Activated naive CD4-positive, alpha-beta T cell treated with anti-CD3 and anti-CD28 coated beads, Interleukin-2, amount 50 U/mL, for 72 hours (primary cell): ENCODE measurements at regions not wholly inside any gene's neighbourhood (a gene's known extent, or its start where the extent isn't known, plus 50 kb on each side); places are given as distances from the start of the nearest gene placed in this dataset.

Source experiments
- ATAC-seq, 2 donors: fragments of 150-1000 bp; cut with Tn5 transposase; 2 replicates each; pipeline ENCODE4 v1.10.0; 2021; ENCODE audit warnings: mild to moderate bottlenecking in 2 of 2, moderate library complexity in 2 of 2
- DNase-seq, 2 donors: peaks; one replicate each; pipeline ENCODE4 v3.0.0; 2021 to 2022; ENCODE audit warnings: low spot score in 2 of 2
- H3K27ac Mint-ChIP-seq, 2 donors: one replicate each; pipeline ENCODE4 v1.8.0; 2022; ENCODE audit warnings: mild to moderate bottlenecking in 2 of 2, mixed read lengths in 2 of 2
- H3K36me3 Mint-ChIP-seq, 2 donors: one replicate each; pipeline ENCODE4 v1.8.0; 2022; ENCODE audit warnings: mixed read lengths in 2 of 2
- H3K9me3 Mint-ChIP-seq, 2 donors: one replicate each; pipeline ENCODE4 v1.8.0; 2022; ENCODE audit warnings: mixed read lengths in 2 of 2

- Mint-ChIP-seq H3K36me3 (no peaks in the 10 kb centered on the region), H3K27ac (no peak overlapping the region), H3K9me3 (peaks cover 0 to 4% of the 10 kb centered on the region in 2 donors)
- ATAC-seq (no peak), DNase-seq (no peak)
These were observed 135.9 kb downstream of the VAPA start for GRCh38 chr18:10049747-10050146.

GRCh38 chr18:10050956-10051355 lies 137.1 kb downstream of the VAPA start:
- no peak for ATAC-seq
- no peak overlapping the region for H3K27ac Mint-ChIP-seq
- no peaks in the 10 kb centered on the region for H3K36me3 Mint-ChIP-seq
- no peaks in the 10 kb centered on the region for H3K9me3 Mint-ChIP-seq
- DNase-seq, result no peak

GRCh38 chr18:10051877-10052631 lies 138.2 kb downstream of the VAPA start:
- H3K36me3 Mint-ChIP-seq, result no peaks in the 10 kb centered on the region
- DNase-seq, result no peak
- no peak overlapping the region for H3K27ac Mint-ChIP-seq
- no peak for ATAC-seq
- no peaks in the 10 kb centered on the region for H3K9me3 Mint-ChIP-seq

GRCh38 chr18:10052871-10053270 lies 139.1 kb downstream of the VAPA start:
- H3K36me3 Mint-ChIP-seq, result no peaks in the 10 kb centered on the region
- ATAC-seq (no peak), DNase-seq (no peak)

DNA sequence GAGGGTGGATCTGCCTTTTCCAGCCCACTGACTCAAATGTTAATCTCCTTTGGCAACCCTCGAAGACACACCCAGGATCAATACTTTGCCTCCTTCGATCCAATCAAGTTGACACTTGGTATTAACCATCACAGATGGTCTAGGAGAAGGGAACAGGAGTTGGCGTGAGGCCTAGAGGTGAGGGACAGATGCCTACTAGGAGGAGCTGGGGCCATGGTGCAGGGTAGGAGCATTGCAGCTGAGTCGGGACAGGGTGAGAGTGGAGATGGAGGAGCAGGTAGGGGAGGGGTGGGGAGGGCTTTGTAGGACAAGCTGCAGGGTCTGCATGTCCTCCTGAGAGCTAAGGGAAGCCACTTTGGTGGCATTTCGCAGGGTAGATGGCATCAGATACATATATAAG lies 140.0 kb downstream of the VAPA start:
- ATAC-seq (no peak), DNase-seq (no peak)
- Mint-ChIP-seq H3K27ac (no peak overlapping the region), H3K36me3 (no peaks in the 10 kb centered on the region), H3K9me3 (no peaks in the 10 kb centered on the region)

More at GRCh38 chr18:10052871-10053270, 139.1 kb downstream of the VAPA start:
- Mint-ChIP-seq H3K9me3 (no peaks in the 10 kb centered on the region), H3K27ac (no peak overlapping the region)

GRCh38 chr18:10054366-10054765 lies 140.6 kb downstream of the VAPA start:
- DNase-seq (no peak), ATAC-seq (no peak)
- Mint-ChIP-seq H3K27ac (no peak overlapping the region), H3K36me3 (no peaks in the 10 kb centered on the region), H3K9me3 (no peaks in the 10 kb centered on the region)

- DNase-seq (no peak), ATAC-seq (no peak)
- H3K27ac Mint-ChIP-seq, result no peak overlapping the region
- no peaks in the 10 kb centered on the region for H3K9me3 Mint-ChIP-seq
- H3K36me3 Mint-ChIP-seq, result no peaks in the 10 kb centered on the region
These were observed 141.4 kb downstream of the VAPA start for GRCh38 chr18:10055125-10055750.

DNA sequence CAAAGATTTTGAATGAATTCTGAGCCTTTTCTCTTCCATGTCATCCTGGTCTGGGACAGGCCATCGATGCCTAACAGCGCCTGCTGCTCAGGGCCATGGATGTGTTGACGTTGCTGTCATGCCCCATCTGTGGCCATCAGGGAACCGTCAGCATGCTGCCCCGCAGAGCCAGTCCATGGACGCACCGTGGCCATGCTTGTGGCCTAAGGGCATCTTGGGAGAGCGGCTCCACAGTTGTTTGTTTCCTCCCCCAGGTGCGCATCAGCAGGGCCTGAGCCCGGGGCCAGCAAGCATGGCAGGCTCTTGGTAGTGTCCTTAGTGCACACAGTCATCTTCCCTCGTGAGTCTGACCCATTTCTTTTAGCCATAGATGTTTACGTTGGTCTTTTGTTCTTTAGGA lies 142.7 kb downstream of the VAPA start:
- H3K36me3 Mint-ChIP-seq, result no peaks in the 10 kb centered on the region
- peak overlapping the region in 1 of 2 donors; percentile 6 for H3K27ac Mint-ChIP-seq
- ATAC-seq (no peak), DNase-seq (no peak)
- H3K9me3 Mint-ChIP-seq, result no peaks in the 10 kb centered on the region

DNA sequence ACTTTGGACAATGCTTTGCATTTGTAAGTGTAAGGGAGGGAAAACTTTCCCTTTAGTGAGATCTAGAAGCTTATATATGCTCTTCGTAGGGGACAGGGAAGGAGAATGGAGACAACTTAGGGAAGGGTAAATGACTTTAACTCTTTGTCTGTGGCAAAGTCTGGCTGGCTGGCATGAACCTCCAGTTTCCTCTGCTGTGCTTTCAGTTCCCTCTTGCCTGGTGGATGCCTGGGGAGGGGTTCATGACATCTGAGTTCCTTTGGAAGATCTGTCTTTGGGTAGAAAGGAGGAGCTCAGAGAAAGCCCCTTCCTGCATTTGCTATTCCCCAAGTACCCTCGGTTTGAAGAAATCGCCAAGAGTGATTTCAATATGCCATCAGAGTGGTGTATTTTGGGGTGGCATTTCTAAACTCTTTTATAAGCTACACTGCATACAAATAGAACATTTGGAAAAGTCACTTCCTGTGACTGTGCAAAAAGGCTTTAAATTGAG lies 143.6 kb downstream of the VAPA start:
- DNase-seq (no peak), ATAC-seq (no peak)
- H3K36me3 Mint-ChIP-seq, result no peaks in the 10 kb centered on the region
- no peaks in the 10 kb centered on the region for H3K9me3 Mint-ChIP-seq
- H3K27ac Mint-ChIP-seq, result no peak overlapping the region

DNA sequence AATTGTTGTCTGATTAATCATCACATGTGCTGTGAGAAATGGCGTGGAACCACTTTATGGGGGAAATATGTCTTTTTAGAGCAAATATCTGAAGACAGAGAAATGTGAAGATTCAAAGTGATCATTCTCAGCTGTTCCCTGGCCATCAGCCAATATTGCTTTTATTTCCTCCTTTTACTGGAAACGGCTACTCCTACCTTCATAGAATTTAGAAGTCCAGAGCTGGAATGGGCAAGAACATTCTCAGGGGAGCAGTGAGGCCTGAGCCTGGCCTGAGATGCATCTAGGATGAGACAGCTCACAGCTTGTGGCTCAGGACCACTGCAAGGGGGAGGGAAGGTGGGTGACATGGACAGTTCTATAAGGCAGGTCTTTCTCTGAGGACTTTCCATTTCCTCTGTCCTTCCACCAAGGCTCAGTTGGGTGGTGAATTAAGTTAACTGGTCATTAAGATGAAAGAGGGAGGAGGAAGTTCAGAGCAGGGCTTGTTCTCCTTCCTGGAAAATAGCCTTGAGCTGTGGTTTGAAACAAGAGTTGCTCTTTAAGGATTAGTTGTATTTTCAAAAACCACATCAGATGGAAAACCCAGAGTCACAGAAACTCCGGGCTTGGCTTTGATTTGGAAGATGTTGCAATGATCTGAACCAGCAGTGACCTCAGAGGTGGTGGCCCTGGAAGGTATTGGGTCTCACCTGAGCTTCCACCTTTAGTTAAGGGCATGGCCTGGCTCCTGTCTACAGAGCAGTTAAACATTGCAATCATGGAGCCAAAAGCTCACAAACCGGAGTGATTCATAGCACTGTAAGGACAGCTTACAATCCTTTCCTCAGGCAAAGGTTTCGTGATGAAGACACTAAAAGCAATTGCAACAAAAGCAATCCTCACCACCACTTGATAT lies 144.3 kb downstream of the VAPA start:
- Mint-ChIP-seq H3K36me3 (no peaks in the 10 kb centered on the region), H3K27ac (no peak overlapping the region), H3K9me3 (no peaks in the 10 kb centered on the region)
- ATAC-seq (peak; percentile 34 to 61), DNase-seq (no peak)

DNA sequence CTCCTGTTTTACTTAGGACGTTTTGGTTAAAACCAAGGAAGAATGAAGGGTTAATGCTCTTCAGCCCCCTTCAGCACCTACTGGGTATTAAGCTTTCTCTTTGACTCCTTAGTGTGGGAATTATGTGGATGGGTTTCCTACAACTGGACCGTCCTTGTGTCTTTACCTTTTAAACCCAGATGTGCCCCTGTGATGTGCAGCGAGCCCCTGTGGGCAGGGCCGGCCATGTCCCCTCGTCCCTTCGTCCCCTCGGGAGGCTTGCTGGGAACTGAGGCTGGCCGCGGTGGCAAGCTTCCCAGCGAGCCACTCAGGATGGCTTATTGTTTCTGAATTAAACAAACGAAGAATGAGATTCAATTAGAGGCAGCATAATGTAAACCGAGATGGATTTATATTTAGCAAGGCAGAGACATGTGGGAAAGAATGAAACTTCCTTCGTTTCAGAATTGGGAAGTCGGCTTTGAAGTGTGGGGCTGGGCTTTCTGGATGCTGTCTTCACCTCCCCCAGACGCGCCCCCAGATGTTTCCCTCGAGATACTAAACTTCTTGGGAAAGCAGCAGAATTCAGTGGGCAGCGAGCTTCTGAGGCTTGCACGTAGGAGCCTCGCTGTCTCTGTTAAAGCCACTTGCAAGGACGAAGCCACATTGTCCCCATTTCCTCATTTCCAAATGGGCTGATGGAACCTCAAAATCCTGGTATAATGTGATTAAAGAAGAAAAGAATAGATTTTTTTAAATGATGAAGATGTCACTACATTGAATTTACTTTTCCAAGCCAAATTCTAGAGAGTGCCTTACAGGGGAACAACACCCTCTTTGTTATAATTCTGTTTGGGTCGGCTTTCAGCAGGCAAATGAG lies 146.0 kb downstream of the VAPA start:
- no peaks in the 10 kb centered on the region for H3K9me3 Mint-ChIP-seq
- no peak for ATAC-seq
- no peak overlapping the region for H3K27ac Mint-ChIP-seq
- H3K36me3 Mint-ChIP-seq, result no peaks in the 10 kb centered on the region
- DNase-seq, result no peak

DNA sequence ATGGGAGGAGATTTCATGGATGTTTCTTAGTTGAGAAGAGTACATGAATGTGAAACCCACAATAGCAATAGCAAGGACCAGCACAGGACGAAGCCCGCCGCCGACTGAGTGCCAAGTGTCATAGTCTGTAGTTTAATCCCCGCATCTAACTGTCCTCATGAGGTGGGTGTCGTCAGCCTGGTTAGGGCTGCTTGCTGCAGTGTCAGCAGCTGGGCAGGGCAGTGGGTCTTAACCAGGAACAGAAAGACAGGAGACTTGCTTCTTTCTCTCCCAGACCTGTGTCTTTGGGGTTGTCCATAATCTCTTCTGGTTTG lies 146.6 kb downstream of the VAPA start:
- ATAC-seq (no peak), DNase-seq (no peak)
- Mint-ChIP-seq H3K27ac (no peak overlapping the region), H3K9me3 (no peaks in the 10 kb centered on the region), H3K36me3 (no peaks in the 10 kb centered on the region)

- ATAC-seq (no peak), DNase-seq (no peak)
- Mint-ChIP-seq H3K27ac (no peak overlapping the region), H3K9me3 (no peaks in the 10 kb centered on the region), H3K36me3 (no peaks in the 10 kb centered on the region)
These were observed 147.0 kb downstream of the VAPA start for GRCh38 chr18:10060841-10061240.

GRCh38 chr18:10061566-10062140 lies 147.8 kb downstream of the VAPA start:
- no peak overlapping the region for H3K27ac Mint-ChIP-seq
- no peaks in the 10 kb centered on the region for H3K9me3 Mint-ChIP-seq
- DNase-seq (no peak), ATAC-seq (no peak)
- H3K36me3 Mint-ChIP-seq, result no peaks in the 10 kb centered on the region

- no peaks in the 10 kb centered on the region for H3K36me3 Mint-ChIP-seq
- H3K9me3 Mint-ChIP-seq, result no peaks in the 10 kb centered on the region
- ATAC-seq, result no peak
These were observed 148.8 kb downstream of the VAPA start for GRCh38 chr18:10062302-10063300.

More at GRCh38 chr18:10062302-10063300, 148.8 kb downstream of the VAPA start:
- no peak for DNase-seq
- no peak overlapping the region for H3K27ac Mint-ChIP-seq
